ENCODE measurements at regions not wholly inside any gene's neighbourhood (a gene's known extent, or its start where the extent isn't known, plus 50 kb on each side); places are given as distances from the start of the nearest gene placed in this dataset.
"Not testable (repeated sequence)": the region's sequence is repeated elsewhere in the genome, so short reads cannot be mapped to it uniquely, and the experiment has no call there.

- TF ChIP-seq ZNF318 (IDR thresholded peaks at IDR 0.05; ENCODE audit: borderline replicate concordance in 1 of 2, low read depth in 1 of 2), result no peak
Measured at GRCh38 chr14:89688507-89689211, 265.9 kb downstream of the EFCAB11 start (continued).

GRCh38 chr14:89687129-89687528 is 267.4 kb downstream of the EFCAB11 start:
- H3K4me3 ChIP-seq; ATAC-seq; H3K79me2 ChIP-seq (ENCODE audit: control insufficient read depth, insufficient read depth, low read length); H2AFZ ChIP-seq (ENCODE audit: low read depth, low read length); H3K27ac ChIP-seq (ENCODE audit: extremely low read depth, low read depth, low read length); intact Hi-C loops (cut with micrococcal nuclease); in situ Hi-C loops (cut with MboI); H3K27me3 ChIP-seq (ENCODE audit: control insufficient read depth in 2 of 2, insufficient read depth in 2 of 2, low read length in 2 of 2); DNase-seq (ENCODE audit: extremely low read depth in 1 of 4, low spot score in 3 of 4); H3K9ac ChIP-seq (ENCODE audit: insufficient read depth in 1 of 2, low read depth in 2 of 2, low read length in 2 of 2); FAIRE-seq; H3K4me1 ChIP-seq (replicated peaks in 1 of 2; ENCODE audit: control insufficient read depth in 2 of 2, insufficient read depth in 2 of 2, low read length in 2 of 2); H4K20me1 ChIP-seq (replicated peaks; ENCODE audit: control insufficient read depth, insufficient read depth, low read length); H3K9me3 ChIP-seq (replicated peaks; ENCODE audit: control insufficient read depth, insufficient read depth, low read depth, low read length); CTCF ChIA-PET (ENCODE audit: low intra/inter-chr PET ratio); H3K36me3 ChIP-seq (ENCODE audit: control insufficient read depth, insufficient read depth, low read length); H3K4me2 ChIP-seq (ENCODE audit: insufficient read depth, low read length); POLR2A ChIA-PET; BruUV-seq (replicated peaks); H3K9me1 ChIP-seq (ENCODE audit: control insufficient read depth, insufficient read depth, low read length): not testable (repeated sequence)
- 0% methylated on average over 2 of the region's 3 CpGs for WGBS (ENCODE audit: insufficient coverage, low coverage, missing lambda C conversion rate)
